ENCODE measurements at regions not wholly inside any gene's neighbourhood (a gene's known extent, or its start where the extent isn't known, plus 50 kb on each side); places are given as distances from the start of the nearest gene placed in this dataset.

GRCh38 chr7:113561446-113561845 lies 357.4 kb downstream of the PPP1R3A start:
- TF ChIP-seq, protein P1, sequence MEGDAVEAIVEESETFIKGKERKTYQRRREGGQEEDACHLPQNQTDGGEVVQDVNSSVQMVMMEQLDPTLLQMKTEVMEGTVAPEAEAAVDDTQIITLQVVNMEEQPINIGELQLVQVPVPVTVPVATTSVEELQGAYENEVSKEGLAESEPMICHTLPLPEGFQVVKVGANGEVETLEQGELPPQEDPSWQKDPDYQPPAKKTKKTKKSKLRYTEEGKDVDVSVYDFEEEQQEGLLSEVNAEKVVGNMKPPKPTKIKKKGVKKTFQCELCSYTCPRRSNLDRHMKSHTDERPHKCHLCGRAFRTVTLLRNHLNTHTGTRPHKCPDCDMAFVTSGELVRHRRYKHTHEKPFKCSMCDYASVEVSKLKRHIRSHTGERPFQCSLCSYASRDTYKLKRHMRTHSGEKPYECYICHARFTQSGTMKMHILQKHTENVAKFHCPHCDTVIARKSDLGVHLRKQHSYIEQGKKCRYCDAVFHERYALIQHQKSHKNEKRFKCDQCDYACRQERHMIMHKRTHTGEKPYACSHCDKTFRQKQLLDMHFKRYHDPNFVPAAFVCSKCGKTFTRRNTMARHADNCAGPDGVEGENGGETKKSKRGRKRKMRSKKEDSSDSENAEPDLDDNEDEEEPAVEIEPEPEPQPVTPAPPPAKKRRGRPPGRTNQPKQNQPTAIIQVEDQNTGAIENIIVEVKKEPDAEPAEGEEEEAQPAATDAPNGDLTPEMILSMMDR (IDR thresholded peaks at IDR 0.05), result no peak
- TF ChIP-seq POLR2AphosphoS5 (IDR thresholded peaks at IDR 0.05), result no peak

Data from esophagus muscularis mucosa (tissue), 3 donors.